HFF-Myc (cell line): ENCODE measurements at regions not wholly inside any gene's neighbourhood (a gene's known extent, or its start where the extent isn't known, plus 50 kb on each side); places are given as distances from the start of the nearest gene placed in this dataset.

Source experiments
- DNase-seq: peaks from one replicate; pipeline ENCODE4 v3.0.0-alpha.2; 2011; ENCODE audit warnings: low read depth; ENCODE audit errors: extremely low read depth
- H3K4me3 ChIP-seq: replicated peaks from 2 replicates; pipeline ENCODE4 v1.5.1; 2011; ENCODE audit warnings: low read depth, mild to moderate bottlenecking, control low read depth, low read length
- TF ChIP-seq, protein P1 (sequence below): IDR thresholded peaks from 2 replicates; pipeline ENCODE4 v1.5.1; 2012; ENCODE audit warnings: mild to moderate bottlenecking, low read depth, low read length, control low read depth; ENCODE audit errors: missing control alignments

DNA sequence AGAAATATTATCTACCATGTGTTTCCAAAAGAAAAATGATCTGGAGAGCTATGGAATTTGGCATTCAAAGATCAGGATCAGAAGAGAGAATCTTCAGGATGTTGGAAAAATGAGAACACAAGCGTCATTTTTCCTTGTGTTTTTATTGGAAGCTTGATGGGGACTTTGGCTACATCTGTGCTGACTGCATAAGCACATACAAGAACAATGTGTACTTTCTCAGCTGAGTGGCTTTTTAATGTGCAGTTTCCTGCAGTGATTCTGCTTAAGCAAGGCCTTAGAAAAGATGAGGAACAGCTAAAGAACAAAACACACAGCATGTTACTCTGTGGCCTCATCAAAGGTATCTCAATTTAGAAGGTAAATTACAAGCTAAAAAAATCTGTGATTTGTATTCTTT, 1039.9 kb downstream of the GLUD2 start:
- no peak overlapping the region for H3K4me3 ChIP-seq
- TF ChIP-seq, protein P1, sequence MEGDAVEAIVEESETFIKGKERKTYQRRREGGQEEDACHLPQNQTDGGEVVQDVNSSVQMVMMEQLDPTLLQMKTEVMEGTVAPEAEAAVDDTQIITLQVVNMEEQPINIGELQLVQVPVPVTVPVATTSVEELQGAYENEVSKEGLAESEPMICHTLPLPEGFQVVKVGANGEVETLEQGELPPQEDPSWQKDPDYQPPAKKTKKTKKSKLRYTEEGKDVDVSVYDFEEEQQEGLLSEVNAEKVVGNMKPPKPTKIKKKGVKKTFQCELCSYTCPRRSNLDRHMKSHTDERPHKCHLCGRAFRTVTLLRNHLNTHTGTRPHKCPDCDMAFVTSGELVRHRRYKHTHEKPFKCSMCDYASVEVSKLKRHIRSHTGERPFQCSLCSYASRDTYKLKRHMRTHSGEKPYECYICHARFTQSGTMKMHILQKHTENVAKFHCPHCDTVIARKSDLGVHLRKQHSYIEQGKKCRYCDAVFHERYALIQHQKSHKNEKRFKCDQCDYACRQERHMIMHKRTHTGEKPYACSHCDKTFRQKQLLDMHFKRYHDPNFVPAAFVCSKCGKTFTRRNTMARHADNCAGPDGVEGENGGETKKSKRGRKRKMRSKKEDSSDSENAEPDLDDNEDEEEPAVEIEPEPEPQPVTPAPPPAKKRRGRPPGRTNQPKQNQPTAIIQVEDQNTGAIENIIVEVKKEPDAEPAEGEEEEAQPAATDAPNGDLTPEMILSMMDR = no peak
- DNase-seq = no peak

DNA sequence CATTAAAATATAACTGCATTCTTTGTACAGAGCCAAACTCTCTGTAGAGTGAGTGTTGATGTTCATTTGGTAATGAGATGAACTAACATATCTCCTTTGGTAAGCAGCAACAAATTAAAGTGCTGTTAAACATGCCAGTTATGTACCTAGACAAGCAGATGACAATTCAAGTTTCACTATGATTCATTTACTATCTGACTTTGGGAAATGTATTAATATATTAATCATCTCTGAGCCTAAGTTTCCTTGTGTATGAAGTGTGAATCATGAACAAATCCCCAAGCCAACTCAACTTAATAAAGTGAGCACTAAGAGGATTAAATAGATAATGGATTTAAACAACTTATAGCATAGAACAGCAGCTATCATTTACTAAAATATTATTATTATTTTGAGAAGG, 1044.2 kb downstream of the GLUD2 start:
- DNase-seq = no peak
- TF ChIP-seq, protein P1 = no peak
- no peak overlapping the region for H3K4me3 ChIP-seq

DNA sequence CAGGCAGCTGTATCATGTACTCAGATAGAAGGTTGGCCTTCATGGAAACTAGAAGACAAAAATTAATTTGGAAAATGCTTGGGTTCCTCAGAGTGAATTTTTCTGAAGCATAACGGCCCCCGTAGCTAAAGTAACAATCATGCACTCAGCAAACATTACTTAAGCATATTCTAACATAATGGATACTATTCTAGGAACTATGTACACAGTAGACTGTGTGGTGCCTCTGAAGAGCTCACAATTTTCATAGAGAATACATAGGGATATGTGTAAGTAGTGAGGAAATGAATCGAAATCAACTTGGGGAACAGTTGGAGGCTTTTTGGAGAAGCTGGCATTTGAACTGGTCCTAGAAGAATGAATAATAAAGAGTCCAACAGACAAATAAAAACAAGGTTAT, 1045.0 kb downstream of the GLUD2 start:
- no peak overlapping the region for H3K4me3 ChIP-seq
- TF ChIP-seq, protein P1 = no peak
- DNase-seq = no peak

DNA sequence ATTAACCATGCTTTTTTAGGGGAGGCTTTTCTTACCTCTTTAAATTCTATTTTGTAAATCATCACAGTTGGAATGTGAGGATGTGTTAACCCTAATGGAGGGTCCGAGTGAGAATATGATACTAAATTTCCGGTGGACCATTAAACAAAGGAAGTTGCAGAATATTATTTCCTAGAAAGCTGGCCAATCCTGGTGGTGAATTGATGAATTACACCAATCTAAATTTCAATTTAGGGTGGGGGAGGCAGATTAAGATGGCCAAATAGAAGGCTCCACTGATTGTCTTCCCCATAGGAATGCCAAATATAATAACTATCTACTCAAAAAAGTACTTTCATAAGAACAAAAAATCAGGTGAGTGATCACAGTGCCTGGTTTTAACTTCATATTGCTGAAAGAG, 1045.6 kb downstream of the GLUD2 start:
- H3K4me3 ChIP-seq = no peak overlapping the region
- TF ChIP-seq, protein P1 = no peak
- DNase-seq = no peak

DNA sequence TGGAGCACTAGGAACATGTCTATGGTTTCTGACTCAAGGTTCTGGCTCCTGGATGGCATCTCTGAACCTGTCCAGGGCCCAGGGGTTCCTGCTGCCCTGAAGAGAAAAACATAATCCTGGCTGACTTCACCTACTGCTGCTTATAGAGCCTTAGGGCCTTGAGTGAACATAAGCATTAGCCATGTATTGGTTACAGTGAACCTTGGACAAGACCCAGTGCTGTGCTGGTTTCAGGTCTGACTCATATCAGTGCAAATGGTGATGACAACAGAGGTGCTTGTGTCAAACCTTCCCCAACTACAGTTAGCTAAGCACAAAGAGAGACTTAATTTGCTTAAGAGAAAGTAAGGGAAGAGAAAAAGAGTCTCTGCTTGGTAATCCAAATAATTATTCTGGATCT, 1047.2 kb downstream of the GLUD2 start:
- no peak for DNase-seq
- TF ChIP-seq, protein P1 = no peak

DNA sequence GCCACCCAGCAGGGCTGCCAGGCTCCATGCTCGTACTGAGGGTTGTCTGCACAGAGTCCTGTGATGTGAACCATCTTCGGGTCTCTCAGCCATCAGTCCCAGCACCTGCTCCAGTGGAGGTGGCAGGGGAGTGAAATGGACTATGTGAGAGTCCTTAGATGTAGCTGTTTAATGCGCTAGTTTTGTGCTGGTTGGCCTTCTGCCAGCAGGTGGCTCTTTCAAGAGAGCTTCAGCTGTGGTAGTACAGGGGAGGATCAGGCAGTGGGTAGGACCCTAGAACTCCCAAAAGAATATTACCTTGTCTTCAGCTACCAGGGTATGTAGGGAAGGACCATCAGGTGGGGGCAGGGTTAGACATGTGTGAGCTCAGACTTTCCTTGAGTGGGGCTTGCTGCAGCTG, 1066.0 kb downstream of the GLUD2 start:
- no peak overlapping the region for H3K4me3 ChIP-seq
- TF ChIP-seq, protein P1 = no peak
- no peak for DNase-seq

More for the DNA sequence above, 1047.2 kb downstream of the GLUD2 start:
- no peak overlapping the region for H3K4me3 ChIP-seq

DNA sequence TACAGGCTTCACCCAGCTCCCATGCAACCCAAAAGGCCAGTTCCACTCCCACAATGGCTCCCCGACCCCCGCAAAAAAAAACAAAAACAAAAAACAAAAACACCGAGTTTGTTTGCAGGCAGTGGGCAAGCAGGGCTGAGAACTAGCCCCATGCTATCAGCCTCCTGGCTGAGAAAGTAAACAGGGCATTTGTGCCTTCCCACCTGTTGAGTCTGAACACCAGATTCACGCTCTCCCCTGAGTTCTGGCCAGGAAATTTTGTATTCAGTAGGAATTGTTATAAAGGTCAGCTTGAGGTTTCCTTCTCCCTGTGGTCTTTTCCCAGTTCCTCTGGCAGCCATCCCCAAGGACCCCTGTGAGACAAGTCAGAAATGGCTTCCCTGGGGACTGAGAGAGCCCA, 1066.5 kb downstream of the GLUD2 start:
- TF ChIP-seq, protein P1 = no peak

More for the DNA sequence above, 1066.5 kb downstream of the GLUD2 start:
- H3K4me3 ChIP-seq = no peak overlapping the region
- DNase-seq = no peak
